Transverse colon (tissue), 3 donors: ENCODE measurements at regions not wholly inside any gene's neighbourhood (a gene's known extent, or its start where the extent isn't known, plus 50 kb on each side); places are given as distances from the start of the nearest gene placed in this dataset.

ENCODE experiments used
- POLR2A ChIP-seq: fragments of 450-650 bp; IDR thresholded peaks from one replicate; pipeline ENCODE4 v1.6.1; 2016; ENCODE audit warnings: antibody characterized with exemption, mild to moderate bottlenecking, moderate library complexity
- TF ChIP-seq, protein P1 (sequence below), 5 experiments: fragments of 200-600 bp in 3 of 5; fragments of 450-650 bp in 2 of 5; sonication (generic) in 3 of 5; IDR thresholded peaks; 1 replicate in 2 of 5; 2 replicates in 3 of 5; pipeline ENCODE4 v1.5.1; 2016 to 2017; ENCODE audit warnings: antibody characterized with exemption in 5 of 5, inconsistent platforms in 3 of 5, mild to moderate bottlenecking in 2 of 5, moderate library complexity in 1 of 5

DNA sequence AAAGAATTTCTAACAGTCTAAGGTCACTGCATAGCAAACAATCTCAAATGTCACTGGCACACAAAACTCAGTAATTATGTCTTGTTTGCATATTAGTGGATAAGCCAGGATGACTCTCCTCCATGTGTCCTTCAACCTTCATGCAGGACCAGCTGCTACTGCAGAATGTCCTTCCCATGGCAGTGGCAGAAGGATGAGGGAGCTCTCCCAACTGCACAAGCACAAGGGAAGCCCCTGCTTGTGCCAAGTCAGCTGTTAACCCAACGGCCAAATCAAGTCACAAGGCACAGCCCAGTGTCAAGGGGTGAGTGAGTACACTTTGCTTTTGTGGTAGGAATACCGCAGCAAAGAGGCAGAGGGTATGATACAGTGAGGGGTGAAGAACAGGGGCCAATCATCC, 59.3 kb upstream of the VWC2 start:
- TF ChIP-seq, protein P1, sequence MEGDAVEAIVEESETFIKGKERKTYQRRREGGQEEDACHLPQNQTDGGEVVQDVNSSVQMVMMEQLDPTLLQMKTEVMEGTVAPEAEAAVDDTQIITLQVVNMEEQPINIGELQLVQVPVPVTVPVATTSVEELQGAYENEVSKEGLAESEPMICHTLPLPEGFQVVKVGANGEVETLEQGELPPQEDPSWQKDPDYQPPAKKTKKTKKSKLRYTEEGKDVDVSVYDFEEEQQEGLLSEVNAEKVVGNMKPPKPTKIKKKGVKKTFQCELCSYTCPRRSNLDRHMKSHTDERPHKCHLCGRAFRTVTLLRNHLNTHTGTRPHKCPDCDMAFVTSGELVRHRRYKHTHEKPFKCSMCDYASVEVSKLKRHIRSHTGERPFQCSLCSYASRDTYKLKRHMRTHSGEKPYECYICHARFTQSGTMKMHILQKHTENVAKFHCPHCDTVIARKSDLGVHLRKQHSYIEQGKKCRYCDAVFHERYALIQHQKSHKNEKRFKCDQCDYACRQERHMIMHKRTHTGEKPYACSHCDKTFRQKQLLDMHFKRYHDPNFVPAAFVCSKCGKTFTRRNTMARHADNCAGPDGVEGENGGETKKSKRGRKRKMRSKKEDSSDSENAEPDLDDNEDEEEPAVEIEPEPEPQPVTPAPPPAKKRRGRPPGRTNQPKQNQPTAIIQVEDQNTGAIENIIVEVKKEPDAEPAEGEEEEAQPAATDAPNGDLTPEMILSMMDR (IDR thresholded peaks at IDR 0.05): no peak
- TF ChIP-seq POLR2A: no peak
